Nephron progenitor cell (in vitro differentiated cells): ENCODE measurements at regions not wholly inside any gene's neighbourhood (a gene's known extent, or its start where the extent isn't known, plus 50 kb on each side); places are given as distances from the start of the nearest gene placed in this dataset.

Experiments
- DNase-seq: peaks from one replicate; pipeline ENCODE4 v3.0.0; 2021
- H3K27ac Mint-ChIP-seq: 2 replicates; pipeline ENCODE4 v1.8.0; 2021; ENCODE audit warnings: mild to moderate bottlenecking, moderate library complexity, mixed read lengths
- H3K27me3 Mint-ChIP-seq: 2 replicates; pipeline ENCODE4 v1.8.0; 2021; ENCODE audit warnings: mild to moderate bottlenecking, low read depth, mixed read lengths; ENCODE audit not compliant: poor library complexity
- H3K36me3 Mint-ChIP-seq: 2 replicates; pipeline ENCODE4 v1.8.0; 2021; ENCODE audit warnings: low read depth, mixed read lengths
- H3K4me1 Mint-ChIP-seq: 2 replicates; pipeline ENCODE4 v1.8.0; 2021; ENCODE audit warnings: mixed read lengths
- H3K4me3 Mint-ChIP-seq: 2 replicates; pipeline ENCODE4 v1.8.0; 2021; ENCODE audit warnings: mild to moderate bottlenecking, moderate library complexity, mixed read lengths
- H3K9me3 Mint-ChIP-seq: 2 replicates; pipeline ENCODE4 v1.8.0; 2021; ENCODE audit warnings: mild to moderate bottlenecking, moderate library complexity, mixed read lengths
- CTCF ChIP-seq: fragments of 200-600 bp; sonication (generic); IDR thresholded peaks from 2 replicates; pipeline ENCODE4 v1.5.0; 2021; ENCODE audit warnings: antibody characterized with exemption

- no peaks in the 10 kb centered on the region for H3K4me1 Mint-ChIP-seq
- DNase-seq, result no peak
- no peaks in the 10 kb centered on the region for H3K27me3 Mint-ChIP-seq
These were observed 151.8 kb upstream of the ANO5 start for GRCh38 chr11:22041039-22041438.

GRCh38 chr11:22042081-22042480 is 150.8 kb upstream of the ANO5 start:
- Mint-ChIP-seq H3K4me3 (no peak overlapping the region), H3K9me3 (no peaks in the 10 kb centered on the region), H3K27ac (no peak overlapping the region), H3K27me3 (no peaks in the 10 kb centered on the region), H3K4me1 (no peaks in the 10 kb centered on the region), H3K36me3 (no peaks in the 10 kb centered on the region)
- DNase-seq, result no peak
- TF ChIP-seq CTCF, result no peak

More at GRCh38 chr11:22041039-22041438, 151.8 kb upstream of the ANO5 start:
- H3K9me3 Mint-ChIP-seq, result no peaks in the 10 kb centered on the region
- no peaks in the 10 kb centered on the region for H3K36me3 Mint-ChIP-seq
- no peak overlapping the region for H3K27ac Mint-ChIP-seq
- H3K4me3 Mint-ChIP-seq, result no peak overlapping the region
- no peak for TF ChIP-seq CTCF

- no peak for TF ChIP-seq CTCF
- Mint-ChIP-seq H3K27ac (no peak overlapping the region), H3K36me3 (no peaks in the 10 kb centered on the region), H3K27me3 (no peaks in the 10 kb centered on the region), H3K4me3 (no peak overlapping the region), H3K9me3 (no peaks in the 10 kb centered on the region), H3K4me1 (no peaks in the 10 kb centered on the region)
- DNase-seq, result no peak
These were observed 148.8 kb upstream of the ANO5 start for GRCh38 chr11:22044126-22044525.

GRCh38 chr11:22049276-22049675 is 143.6 kb upstream of the ANO5 start:
- Mint-ChIP-seq H3K9me3 (peaks cover 13% of the 10 kb centered on the region), H3K4me3 (no peak overlapping the region), H3K27me3 (no peaks in the 10 kb centered on the region), H3K27ac (no peak overlapping the region), H3K36me3 (no peaks in the 10 kb centered on the region), H3K4me1 (no peaks in the 10 kb centered on the region)
- no peak for TF ChIP-seq CTCF
- no peak for DNase-seq

GRCh38 chr11:22065472-22065871 is 127.4 kb upstream of the ANO5 start:
- H3K4me3 Mint-ChIP-seq, result no peak overlapping the region
- no peaks in the 10 kb centered on the region for H3K36me3 Mint-ChIP-seq
- TF ChIP-seq CTCF, result no peak
- H3K27ac Mint-ChIP-seq, result no peak overlapping the region
- H3K27me3 Mint-ChIP-seq, result peaks cover 4% of the 10 kb centered on the region
- DNase-seq, result no peak
- peaks cover 21% of the 10 kb centered on the region for H3K9me3 Mint-ChIP-seq
- H3K4me1 Mint-ChIP-seq, result no peaks in the 10 kb centered on the region

- no peak overlapping the region for H3K27ac Mint-ChIP-seq
- H3K4me1 Mint-ChIP-seq, result no peaks in the 10 kb centered on the region
- H3K9me3 Mint-ChIP-seq, result peaks cover 17% of the 10 kb centered on the region
- no peak for DNase-seq
- H3K27me3 Mint-ChIP-seq, result no peaks in the 10 kb centered on the region
- no peak for TF ChIP-seq CTCF
- H3K36me3 Mint-ChIP-seq, result no peaks in the 10 kb centered on the region
- H3K4me3 Mint-ChIP-seq, result no peak overlapping the region
These were observed 123.0 kb upstream of the ANO5 start for GRCh38 chr11:22069844-22070243.
